GM12875 (cell line): ENCODE measurements at regions not wholly inside any gene's neighbourhood (a gene's known extent, or its start where the extent isn't known, plus 50 kb on each side); places are given as distances from the start of the nearest gene placed in this dataset.

Experiments used
- H3K4me3 ChIP-seq: one replicate; pipeline ENCODE4 v1.5.1; 2011; ENCODE audit warnings: low read depth, low read length, control low read depth
- TF ChIP-seq, protein P1 (sequence below): IDR thresholded peaks from 2 replicates; pipeline ENCODE4 v1.5.1; 2011; ENCODE audit warnings: low read depth, mild to moderate bottlenecking, control low read depth, inconsistent platforms, low read length, moderate library complexity, borderline replicate concordance; ENCODE audit not compliant: insufficient read depth

GRCh38 chr2:217463402-217464075, 539.3 kb downstream of the TNS1 start:
- TF ChIP-seq, protein P1, sequence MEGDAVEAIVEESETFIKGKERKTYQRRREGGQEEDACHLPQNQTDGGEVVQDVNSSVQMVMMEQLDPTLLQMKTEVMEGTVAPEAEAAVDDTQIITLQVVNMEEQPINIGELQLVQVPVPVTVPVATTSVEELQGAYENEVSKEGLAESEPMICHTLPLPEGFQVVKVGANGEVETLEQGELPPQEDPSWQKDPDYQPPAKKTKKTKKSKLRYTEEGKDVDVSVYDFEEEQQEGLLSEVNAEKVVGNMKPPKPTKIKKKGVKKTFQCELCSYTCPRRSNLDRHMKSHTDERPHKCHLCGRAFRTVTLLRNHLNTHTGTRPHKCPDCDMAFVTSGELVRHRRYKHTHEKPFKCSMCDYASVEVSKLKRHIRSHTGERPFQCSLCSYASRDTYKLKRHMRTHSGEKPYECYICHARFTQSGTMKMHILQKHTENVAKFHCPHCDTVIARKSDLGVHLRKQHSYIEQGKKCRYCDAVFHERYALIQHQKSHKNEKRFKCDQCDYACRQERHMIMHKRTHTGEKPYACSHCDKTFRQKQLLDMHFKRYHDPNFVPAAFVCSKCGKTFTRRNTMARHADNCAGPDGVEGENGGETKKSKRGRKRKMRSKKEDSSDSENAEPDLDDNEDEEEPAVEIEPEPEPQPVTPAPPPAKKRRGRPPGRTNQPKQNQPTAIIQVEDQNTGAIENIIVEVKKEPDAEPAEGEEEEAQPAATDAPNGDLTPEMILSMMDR = no peak
- no peak overlapping the region for H3K4me3 ChIP-seq

GRCh38 chr2:217462121-217462520, 540.7 kb downstream of the TNS1 start:
- no peak overlapping the region for H3K4me3 ChIP-seq
- TF ChIP-seq, protein P1 = no peak

- TF ChIP-seq, protein P1 = no peak
- H3K4me3 ChIP-seq = no peak overlapping the region
Measured at GRCh38 chr2:217461674-217462073, 541.1 kb downstream of the TNS1 start.

GRCh38 chr2:217459680-217460405, 543.0 kb downstream of the TNS1 start:
- no peak overlapping the region for H3K4me3 ChIP-seq
- TF ChIP-seq, protein P1 = no peak

DNA sequence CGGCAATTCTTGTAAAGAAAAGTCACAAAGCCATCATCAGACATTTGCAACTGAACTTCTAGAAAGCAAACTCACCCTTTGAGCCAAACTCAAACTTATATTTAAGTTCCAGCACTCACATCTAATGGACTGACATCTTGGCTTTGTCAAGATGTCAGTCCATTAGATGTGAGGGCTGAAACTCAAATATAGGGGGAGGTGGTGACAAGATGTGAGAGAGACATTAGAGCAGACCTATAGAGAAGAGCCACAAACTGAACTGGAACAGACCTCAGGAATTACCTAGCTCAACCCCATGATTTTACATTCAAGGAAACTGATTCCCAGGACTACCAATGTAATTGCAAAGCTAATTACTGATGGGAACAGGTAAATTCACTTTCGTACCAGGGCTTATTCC, 543.8 kb downstream of the TNS1 start:
- TF ChIP-seq, protein P1 = no peak
- H3K4me3 ChIP-seq = no peak overlapping the region

GRCh38 chr2:217456016-217456415, 546.8 kb downstream of the TNS1 start:
- no peak overlapping the region for H3K4me3 ChIP-seq
- TF ChIP-seq, protein P1 = no peak

- TF ChIP-seq, protein P1 = no peak
- no peak overlapping the region for H3K4me3 ChIP-seq
Measured at GRCh38 chr2:217452928-217453327, 549.9 kb downstream of the TNS1 start.
